Keratinocyte (primary cell): ENCODE measurements at regions not wholly inside any gene's neighbourhood (a gene's known extent, or its start where the extent isn't known, plus 50 kb on each side); places are given as distances from the start of the nearest gene placed in this dataset.

Experiments
- DNase-seq: peaks from one replicate; pipeline ENCODE4 v3.0.0-alpha.2; 2011; ENCODE audit warnings: low read depth, missing footprints, low spot score
- FAIRE-seq: peaks from 2 replicates; lab custom pipeline; 2011; peaks lifted over from hg19 to GRCh38; lab: Jason Lieb, UNC
- H2AFZ ChIP-seq: 2 replicates; pipeline ENCODE4 v1.6.0; 2012; ENCODE audit warnings: low read length, control low read depth, inconsistent platforms; ENCODE audit not compliant: control insufficient read depth
- H3K27ac ChIP-seq: 2 replicates; pipeline ENCODE4 v1.5.1; 2011; ENCODE audit warnings: low read length; ENCODE audit not compliant: control insufficient read depth, insufficient read depth
- H3K27me3 ChIP-seq: 3 replicates; pipeline ENCODE4 v1.6.0; 2011; ENCODE audit warnings: low read length; ENCODE audit not compliant: control insufficient read depth, insufficient read depth; ENCODE audit errors: extremely low read depth
- H3K36me3 ChIP-seq, 2 experiments: 2 replicates in 1 of 2; 3 replicates in 1 of 2; pipeline ENCODE4 v1.5.1; 2011; ENCODE audit warnings: low read length in 2 of 2, mild to moderate bottlenecking in 1 of 2; ENCODE audit not compliant: control insufficient read depth in 2 of 2, insufficient read depth in 2 of 2; ENCODE audit errors: extremely low read depth in 1 of 2
- H3K4me1 ChIP-seq: 3 replicates; pipeline ENCODE4 v1.5.1; 2011; ENCODE audit warnings: low read length; ENCODE audit not compliant: control insufficient read depth, insufficient read depth; ENCODE audit errors: extremely low read depth
- H3K4me2 ChIP-seq: 3 replicates; pipeline ENCODE4 v1.6.0; 2011; ENCODE audit warnings: low read depth, low read length; ENCODE audit not compliant: control insufficient read depth, insufficient read depth; ENCODE audit errors: extremely low read depth
- H3K4me3 ChIP-seq, 3 experiments: fragments of 200-600 bp in 1 of 3; sonication (generic) in 1 of 3; 2 replicates in 2 of 3; 3 replicates in 1 of 3; pipeline ENCODE4 v1.5.1; 2011 to 2016; ENCODE audit warnings: low read length in 3 of 3, mild to moderate bottlenecking in 3 of 3, control low read depth in 2 of 3, inconsistent platforms in 1 of 3, low read depth in 1 of 3, mixed read lengths in 1 of 3, mixed run types in 1 of 3, moderate library complexity in 1 of 3; ENCODE audit not compliant: control insufficient read depth in 2 of 3, insufficient read depth in 2 of 3; ENCODE audit errors: extremely low read depth in 1 of 3
- H3K79me2 ChIP-seq: 2 replicates; pipeline ENCODE4 v1.6.0; 2012; ENCODE audit warnings: low read length; ENCODE audit not compliant: control insufficient read depth, insufficient read depth
- H3K9ac ChIP-seq: 3 replicates; pipeline ENCODE4 v1.6.0; 2011; ENCODE audit warnings: low read length; ENCODE audit not compliant: control insufficient read depth, insufficient read depth; ENCODE audit errors: extremely low read depth
- H3K9me1 ChIP-seq: 3 replicates; pipeline ENCODE4 v1.6.0; 2011; ENCODE audit warnings: low read length; ENCODE audit not compliant: control insufficient read depth, insufficient read depth; ENCODE audit errors: extremely low read depth
- H3K9me3 ChIP-seq: 2 replicates; pipeline ENCODE4 v1.5.1; 2012; ENCODE audit warnings: low read depth, low read length; ENCODE audit not compliant: control insufficient read depth
- H4K20me1 ChIP-seq: 3 replicates; pipeline ENCODE4 v1.6.0; 2011; ENCODE audit warnings: low read length; ENCODE audit not compliant: control insufficient read depth, insufficient read depth; ENCODE audit errors: extremely low read depth
- CTCF ChIP-seq, 3 experiments: IDR thresholded peaks in 1 of 3; conservative IDR thresholded peaks in 1 of 3; optimal IDR thresholded peaks in 1 of 3; 2 replicates in 2 of 3; 3 replicates in 1 of 3; pipeline versions ENCODE3 to v1.5.1; 2011; ENCODE audit warnings: low read length in 3 of 3, mild to moderate bottlenecking in 3 of 3, moderate library complexity in 2 of 3, control low read depth in 1 of 3, inconsistent platforms in 1 of 3; ENCODE audit not compliant: insufficient read depth in 2 of 3; ENCODE audit errors: extremely low read depth in 1 of 3
- EZH2 ChIP-seq: IDR thresholded peaks from one replicate; pipeline ENCODE4 v1.6.1; 2012; ENCODE audit warnings: inconsistent platforms, mild to moderate bottlenecking, low read length, moderate library complexity
- dilution Hi-C: fragments of 300-500 bp; cut with MboI; formaldehyde crosslinking; loops from one replicate; pipeline ENCODE4 v1.7.0; 2020; ENCODE audit warnings: low sequenced_read_pairs; ENCODE audit not compliant: extremely low pct_ligation_motif_present

GRCh38 chr16:66039793-66040192 is 326.7 kb upstream of the CDH5 start:
- no peak for FAIRE-seq
- no peak for DNase-seq

GRCh38 chr16:66036793-66037715 is 329.4 kb upstream of the CDH5 start:
- H3K79me2 ChIP-seq, result no peaks in the 10 kb centered on the region
- no peaks in the 10 kb centered on the region for H4K20me1 ChIP-seq
- DNase-seq, result no peak
- H3K9me3 ChIP-seq, result no peaks in the 10 kb centered on the region
- no peak overlapping the region for H3K4me2 ChIP-seq
- H2AFZ ChIP-seq, result no peak overlapping the region
- H3K27me3 ChIP-seq, result no peaks in the 10 kb centered on the region
- dilution Hi-C loops, result no loop called here
- H3K4me3 ChIP-seq, result no peak overlapping the region
- no peak overlapping the region for H3K9ac ChIP-seq
- no peaks in the 10 kb centered on the region for H3K36me3 ChIP-seq
- no peak for FAIRE-seq
- H3K27ac ChIP-seq, result no peak overlapping the region
- no peaks in the 10 kb centered on the region for H3K9me1 ChIP-seq
- TF ChIP-seq CTCF (optimal IDR thresholded peaks at IDR 0.05 in 1 of 3, IDR thresholded peaks at IDR 0.05 in 1 of 3, conservative IDR thresholded peaks at IDR 0.05 in 1 of 3; ENCODE audit: extremely low read depth in 1 of 3, insufficient read depth in 2 of 3, low read length in 3 of 3) (no peak), EZH2 (no peak)
- H3K4me1 ChIP-seq, result no peaks in the 10 kb centered on the region

More at GRCh38 chr16:66039793-66040192, 326.7 kb upstream of the CDH5 start:
- no peaks in the 10 kb centered on the region for H3K36me3 ChIP-seq
- H3K9me3 ChIP-seq, result no peaks in the 10 kb centered on the region
- H3K27ac ChIP-seq, result no peak overlapping the region
- H4K20me1 ChIP-seq, result no peaks in the 10 kb centered on the region
- no peak overlapping the region for H2AFZ ChIP-seq
- H3K4me3 ChIP-seq, result no peak overlapping the region
- H3K4me2 ChIP-seq, result no peak overlapping the region
- no peaks in the 10 kb centered on the region for H3K4me1 ChIP-seq
- dilution Hi-C loops, result no loop called here
- H3K9me1 ChIP-seq, result no peaks in the 10 kb centered on the region
- TF ChIP-seq CTCF (optimal IDR thresholded peaks at IDR 0.05 in 1 of 3, IDR thresholded peaks at IDR 0.05 in 1 of 3, conservative IDR thresholded peaks at IDR 0.05 in 1 of 3; ENCODE audit: extremely low read depth in 1 of 3, insufficient read depth in 2 of 3, low read length in 3 of 3), result no peak
- no peak for TF ChIP-seq EZH2
- no peaks in the 10 kb centered on the region for H3K79me2 ChIP-seq
- no peaks in the 10 kb centered on the region for H3K27me3 ChIP-seq
- H3K9ac ChIP-seq, result no peak overlapping the region
